LHCN-M2 (cell line): ENCODE measurements at regions not wholly inside any gene's neighbourhood (a gene's known extent, or its start where the extent isn't known, plus 50 kb on each side); places are given as distances from the start of the nearest gene placed in this dataset.
"Not testable (repeated sequence)": the region's sequence is repeated elsewhere in the genome, so short reads cannot be mapped to it uniquely, and the experiment has no call there.

Source experiments
- DNase-seq: peaks from one replicate; pipeline ENCODE4 v3.0.0-alpha.2; 2012; ENCODE audit warnings: low read depth

GRCh38 chr2:47690706-47691325, 92.1 kb upstream of the MSH6 start:
- not testable (repeated sequence) for DNase-seq

GRCh38 chr2:47690132-47690531, 92.8 kb upstream of the MSH6 start:
- DNase-seq, result no peak

GRCh38 chr2:47689118-47689517, 93.8 kb upstream of the MSH6 start:
- not testable (repeated sequence) for DNase-seq

GRCh38 chr2:47688561-47688960, 94.4 kb upstream of the MSH6 start:
- DNase-seq, result no peak

- no peak for DNase-seq
Measured at GRCh38 chr2:47687856-47688255, 95.1 kb upstream of the MSH6 start.

GRCh38 chr2:47686018-47686417, 96.9 kb upstream of the MSH6 start:
- no peak for DNase-seq

- DNase-seq, result no peak
Measured at GRCh38 chr2:47682216-47682749, 100.7 kb upstream of the MSH6 start.

GRCh38 chr2:47676261-47676926, 105.6 kb upstream of the KCNK12 start:
- DNase-seq, result no peak

- no peak for DNase-seq
Measured at GRCh38 chr2:47675196-47675825, 104.5 kb upstream of the KCNK12 start.

- DNase-seq, result no peak
Measured at GRCh38 chr2:47666332-47666731, 95.5 kb upstream of the KCNK12 start.

GRCh38 chr2:47664817-47665216, 94.0 kb upstream of the KCNK12 start:
- no peak for DNase-seq

GRCh38 chr2:47662552-47662951, 91.8 kb upstream of the KCNK12 start:
- no peak for DNase-seq

- no peak for DNase-seq
Measured at GRCh38 chr2:47661310-47661709, 90.5 kb upstream of the KCNK12 start.

- DNase-seq, result no peak
Measured at GRCh38 chr2:47660168-47660567, 89.4 kb upstream of the KCNK12 start.

- DNase-seq, result no peak
Measured at GRCh38 chr2:47658646-47659320, 88.0 kb upstream of the KCNK12 start.

GRCh38 chr2:47657886-47658489, 87.2 kb upstream of the KCNK12 start:
- no peak for DNase-seq

GRCh38 chr2:47656715-47657600, 86.2 kb upstream of the KCNK12 start:
- no peak for DNase-seq

- DNase-seq, result no peak
Measured at GRCh38 chr2:47655563-47655880, 84.7 kb upstream of the KCNK12 start.

GRCh38 chr2:47654790-47655562, 84.2 kb upstream of the KCNK12 start:
- DNase-seq, result no peak
